ENCODE measurements at regions not wholly inside any gene's neighbourhood (a gene's known extent, or its start where the extent isn't known, plus 50 kb on each side); places are given as distances from the start of the nearest gene placed in this dataset.

- TF ChIP-seq CTCF (IDR thresholded peaks at IDR 0.05) (no peak), NFATC4 (CRISPR knock-in tag; IDR thresholded peaks at IDR 0.05) (no peak), KAT7 (CRISPR knock-in tag; IDR thresholded peaks at IDR 0.05; ENCODE audit: borderline replicate concordance) (no peak), FOXK1 (CRISPR knock-in tag; IDR thresholded peaks at IDR 0.05) (no peak), NR1H2 (CRISPR knock-in tag; IDR thresholded peaks at IDR 0.05) (no peak), FOXP4 (CRISPR knock-in tag; IDR thresholded peaks at IDR 0.05) (no peak), PREB (CRISPR knock-in tag; IDR thresholded peaks at IDR 0.05; ENCODE audit: borderline replicate concordance) (no peak)
Observed at GRCh38 chr13:59299584-59299983, 864.1 kb downstream of the DIAPH3 start.

Data from WTC11 (cell line).